Forelimb muscle (tissue), 1 donor: ENCODE measurements at regions not wholly inside any gene's neighbourhood (a gene's known extent, or its start where the extent isn't known, plus 50 kb on each side); places are given as distances from the start of the nearest gene placed in this dataset.

Experiments used
- DNase-seq: peaks from one replicate; pipeline ENCODE4 v3.0.0-alpha.2; 2013; ENCODE audit warnings: low read depth

DNA sequence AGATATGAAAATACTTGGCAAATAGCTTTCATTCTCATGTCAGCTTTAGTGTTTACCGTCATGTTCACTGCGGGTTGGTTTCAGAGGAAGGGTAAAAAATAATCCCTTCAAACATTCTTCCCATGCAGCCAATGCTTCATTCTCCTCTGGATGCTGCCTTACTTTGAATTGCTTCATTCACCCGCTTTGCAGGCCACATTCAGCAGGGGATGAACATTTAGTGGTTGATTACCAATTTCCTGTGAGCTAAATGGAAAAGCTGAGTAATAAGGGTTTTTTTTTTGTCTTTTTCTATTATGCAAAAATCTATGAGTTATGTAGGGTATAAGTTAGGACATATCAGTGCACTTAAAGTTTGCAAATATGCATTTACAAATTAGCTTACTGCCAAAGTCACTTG is 96.3 kb upstream of the MEF2C start:
- DNase-seq = no peak

DNA sequence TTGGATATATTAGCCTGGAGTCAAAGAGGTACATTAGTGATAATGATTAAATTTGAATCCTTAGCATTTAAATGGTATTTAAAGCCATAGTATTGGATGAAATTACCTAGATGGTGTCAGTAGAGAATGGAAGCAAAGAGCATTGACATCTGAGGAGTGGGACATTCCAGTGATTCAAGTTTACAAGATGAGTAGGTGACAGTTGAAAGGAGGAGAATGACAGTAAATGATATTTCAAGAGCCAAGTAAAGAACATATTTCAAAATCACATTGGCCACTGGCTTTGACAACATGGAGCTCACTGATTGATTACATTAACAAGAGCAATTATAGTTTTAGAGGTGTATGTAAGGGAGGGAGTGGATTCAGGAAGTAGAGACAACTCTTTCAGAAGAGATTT is 93.9 kb upstream of the MEF2C start:
- DNase-seq = no peak

DNA sequence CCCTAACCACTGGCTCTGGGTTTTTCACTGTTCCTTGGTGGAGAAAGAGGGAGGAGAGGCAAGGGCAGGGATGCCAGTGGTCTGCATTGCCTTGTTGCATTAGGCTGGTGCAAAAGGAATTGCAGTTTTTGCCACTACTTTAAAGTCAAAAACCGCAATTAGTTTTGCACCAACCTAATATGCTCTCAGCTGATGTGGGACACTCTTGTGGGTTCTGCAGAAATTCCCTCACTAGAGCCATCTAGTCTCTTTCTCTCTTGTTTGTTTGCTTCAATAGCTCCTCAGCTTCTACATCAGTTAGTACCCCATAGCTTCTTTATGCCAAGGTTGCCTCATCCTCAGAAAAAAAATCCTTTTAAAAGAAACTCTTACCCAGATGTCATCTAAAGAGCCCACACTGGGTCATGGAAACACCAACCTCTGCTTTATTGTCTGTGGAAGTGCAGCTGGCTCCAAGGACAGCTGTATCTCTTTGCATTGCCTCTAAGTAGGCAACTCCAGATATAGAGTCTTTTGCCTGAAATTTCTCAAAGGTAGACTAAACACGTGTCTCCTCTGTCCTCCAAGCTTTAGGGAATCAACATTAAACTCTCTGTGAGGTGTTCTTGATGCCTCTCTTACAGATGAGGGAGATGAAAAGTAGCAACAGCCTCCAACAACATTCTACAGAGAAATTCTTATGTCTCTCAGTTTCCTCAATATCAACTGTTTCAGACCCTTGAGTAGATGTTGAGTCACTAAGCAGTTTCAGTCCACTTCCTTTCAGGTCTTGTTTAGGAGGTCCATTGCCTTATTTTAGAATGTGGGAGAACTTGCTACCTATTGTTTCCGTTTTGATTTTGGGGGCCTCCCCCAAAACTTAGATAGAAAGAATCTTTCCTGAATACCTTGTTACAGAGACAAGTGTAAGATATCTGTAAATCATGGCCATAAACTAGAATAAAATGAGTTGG is 84.9 kb upstream of the MEF2C start:
- DNase-seq = no peak

- DNase-seq = no peak
These were observed 81.8 kb upstream of the MEF2C start for GRCh38 chr5:88964831-88965230.

DNA sequence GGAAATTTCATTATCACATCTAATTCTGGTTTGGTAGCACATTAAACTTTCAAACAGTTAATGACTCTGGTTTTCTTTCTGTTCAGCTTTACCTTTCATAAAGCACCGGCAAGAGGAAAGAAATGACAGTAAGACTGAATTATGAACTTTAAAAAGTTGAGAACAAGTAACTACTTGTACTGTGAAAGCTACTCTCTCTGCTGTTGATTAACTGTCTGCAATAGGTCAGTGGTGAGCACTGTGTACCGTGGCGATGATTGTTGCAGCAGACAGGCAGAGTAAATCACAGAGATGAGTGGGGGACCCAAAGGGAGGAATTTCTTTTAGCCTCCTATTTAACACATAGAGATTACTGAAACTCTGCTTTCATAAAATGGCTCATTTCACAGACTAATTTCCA is 74.0 kb upstream of the MEF2C start:
- DNase-seq = no peak

DNA sequence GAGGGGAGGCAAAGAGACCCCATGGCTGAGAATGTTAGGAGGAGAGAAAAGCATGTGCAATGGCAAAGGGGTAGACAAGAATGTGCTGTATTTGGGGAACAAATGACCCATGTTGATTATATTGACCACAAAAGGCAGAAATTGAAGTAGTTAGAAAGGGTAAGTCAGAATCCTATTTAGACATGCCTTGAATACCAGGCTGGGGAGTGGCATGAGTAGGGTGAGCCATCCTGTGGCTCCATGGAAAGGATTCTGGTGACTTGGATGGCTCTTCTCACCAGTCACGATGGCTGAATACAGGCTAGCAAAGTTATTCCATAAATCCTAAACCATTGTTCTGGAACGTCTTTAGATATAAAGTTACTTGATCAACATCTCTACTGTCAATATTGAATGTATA is 73.4 kb upstream of the MEF2C start:
- DNase-seq = no peak

DNA sequence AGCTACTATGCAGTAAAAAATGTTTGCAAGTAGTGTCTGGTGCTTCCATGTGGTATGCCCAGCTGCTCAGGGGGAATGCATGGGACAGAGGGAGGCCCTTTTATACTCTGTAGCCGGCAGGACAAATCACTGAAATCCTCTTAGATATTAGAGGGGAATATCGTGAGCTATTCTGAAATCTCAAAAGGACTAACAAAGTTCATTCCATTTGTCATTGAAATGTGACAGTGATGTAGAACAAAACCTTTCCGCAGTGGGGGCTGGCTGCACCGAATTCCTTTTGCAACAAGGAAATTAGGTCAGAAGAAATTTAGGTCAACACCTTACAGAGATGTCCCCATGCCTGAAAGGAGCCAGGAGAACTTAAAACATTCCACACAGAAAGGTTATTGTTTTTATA is 72.4 kb upstream of the MEF2C start:
- DNase-seq = no peak

GRCh38 chr5:88954511-88954910 is 71.5 kb upstream of the MEF2C start:
- no peak for DNase-seq

GRCh38 chr5:88952996-88953643 is 70.1 kb upstream of the MEF2C start:
- no peak for DNase-seq

- no peak for DNase-seq
These were observed 69.4 kb upstream of the MEF2C start for GRCh38 chr5:88952344-88952743.

- no peak for DNase-seq
These were observed 68.5 kb upstream of the MEF2C start for GRCh38 chr5:88951457-88951856.

DNA sequence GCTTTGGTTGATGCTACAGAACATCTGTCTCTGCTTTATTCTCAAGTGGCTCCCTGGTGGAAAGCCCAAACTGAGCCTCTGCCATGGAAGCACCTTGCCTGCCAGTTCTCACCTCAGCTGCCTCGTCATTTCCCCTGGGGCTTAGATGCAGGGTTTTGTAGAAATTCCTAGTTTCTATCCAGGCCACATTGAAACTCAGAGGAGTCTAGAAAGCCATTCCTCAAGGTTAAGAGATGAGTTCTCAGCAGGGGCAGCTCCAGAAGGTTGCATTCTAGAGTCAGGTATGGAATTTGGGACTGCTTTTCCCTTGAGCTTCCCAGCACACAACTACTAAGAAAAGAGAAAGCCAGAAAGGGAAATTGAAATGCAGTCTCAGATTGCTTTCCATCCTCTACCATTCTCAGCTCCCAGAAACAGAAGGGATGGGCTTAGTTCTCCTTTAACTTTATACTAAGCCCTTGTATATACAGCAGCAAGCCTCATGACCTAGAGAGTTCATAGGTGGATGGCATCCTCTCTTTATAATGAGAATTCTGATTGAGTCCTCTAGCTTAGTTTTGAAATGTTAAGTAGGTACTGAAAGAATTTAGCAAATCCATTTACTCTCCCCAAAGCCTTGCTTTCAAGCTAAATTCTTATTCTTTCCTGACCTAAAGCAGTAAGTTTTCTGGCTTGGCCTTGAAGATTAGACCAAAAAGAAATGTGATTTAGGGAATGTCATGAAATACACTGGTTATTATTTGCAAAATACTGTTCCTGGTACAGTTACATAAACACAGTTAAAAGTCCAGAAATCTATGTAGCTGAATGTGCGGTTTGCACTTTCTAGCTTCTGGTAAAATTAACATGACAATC is 66.0 kb upstream of the MEF2C start:
- no peak for DNase-seq

DNA sequence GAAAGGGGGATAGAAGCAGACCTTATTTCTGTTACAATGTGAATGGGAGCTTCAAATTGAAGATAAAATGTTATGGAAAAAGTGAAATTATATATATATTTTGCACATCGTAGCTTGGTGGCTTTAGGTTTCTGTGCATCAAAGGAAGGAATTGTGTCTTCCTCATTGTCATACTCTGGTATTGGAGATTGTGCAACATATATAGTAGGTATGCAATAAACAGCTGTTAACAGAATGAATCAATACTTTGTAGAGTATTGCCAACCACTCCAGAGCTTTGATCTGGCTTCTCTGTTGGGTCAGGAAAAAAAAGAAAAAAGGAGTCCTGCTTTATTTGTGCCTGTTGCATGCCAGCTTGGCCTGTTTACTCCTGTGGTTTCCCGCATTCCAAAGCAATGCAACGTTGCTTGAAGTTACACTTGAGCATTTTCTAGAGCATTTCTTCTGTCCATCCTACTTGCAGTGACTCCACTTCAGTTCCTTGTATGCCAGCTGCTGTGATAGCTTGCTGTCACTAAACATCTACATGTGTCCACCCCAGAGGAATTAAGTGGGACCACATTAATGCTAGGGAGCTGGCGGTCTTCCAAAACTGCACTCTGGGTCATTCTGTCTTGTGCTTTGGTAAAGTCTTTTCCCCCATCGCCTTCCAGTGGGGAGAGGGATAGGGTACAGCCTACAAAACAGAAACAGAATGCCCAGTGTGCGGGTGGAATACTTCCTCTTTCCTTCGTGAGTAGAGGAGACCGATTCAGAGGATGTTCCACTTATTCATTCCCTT is 62.0 kb upstream of the MEF2C start:
- DNase-seq = no peak

- DNase-seq = no peak
These were observed 58.6 kb upstream of the MEF2C start for GRCh38 chr5:88941581-88941980.

GRCh38 chr5:88940713-88941112 is 57.7 kb upstream of the MEF2C start:
- DNase-seq = no peak

GRCh38 chr5:88939300-88939699 is 56.3 kb upstream of the MEF2C start:
- no peak for DNase-seq

DNA sequence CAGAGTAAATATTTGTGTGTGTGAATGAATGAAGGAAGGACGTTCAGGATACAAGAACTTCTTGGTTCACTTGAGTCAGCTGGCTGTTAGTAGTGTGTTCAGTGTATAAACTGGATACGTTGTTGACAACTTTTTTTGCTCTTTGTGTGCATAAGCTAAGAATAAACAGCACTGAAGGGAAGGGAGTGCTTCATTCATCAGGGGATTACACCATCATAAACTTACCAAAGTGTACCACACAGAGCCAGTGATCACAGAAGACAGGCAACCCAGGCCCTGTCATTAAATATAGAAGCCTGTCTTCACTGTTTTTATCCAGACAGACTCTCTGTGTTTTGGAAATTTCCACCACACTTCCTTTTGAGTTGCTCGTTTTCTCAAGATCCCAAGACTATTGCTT is 55.5 kb upstream of the MEF2C start:
- DNase-seq = no peak

DNA sequence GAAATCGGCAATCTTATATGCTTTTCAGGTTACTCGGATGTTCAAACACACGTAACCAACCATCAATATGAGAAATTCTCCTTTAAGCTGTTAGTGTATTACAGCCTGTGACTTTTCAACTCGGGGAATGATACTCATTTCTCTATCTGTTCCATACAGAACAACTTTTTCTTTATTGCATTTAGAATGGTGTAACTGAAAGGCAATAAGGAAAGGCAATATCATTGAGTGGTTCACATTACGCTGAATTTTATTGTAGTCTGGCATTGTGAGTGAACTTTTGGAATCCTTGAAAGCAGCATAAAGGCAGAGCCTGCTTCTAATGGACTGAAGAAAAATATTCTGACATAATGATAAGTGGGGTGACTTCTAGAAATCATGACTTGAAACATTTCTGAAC is 54.4 kb upstream of the MEF2C start:
- no peak for DNase-seq

DNA sequence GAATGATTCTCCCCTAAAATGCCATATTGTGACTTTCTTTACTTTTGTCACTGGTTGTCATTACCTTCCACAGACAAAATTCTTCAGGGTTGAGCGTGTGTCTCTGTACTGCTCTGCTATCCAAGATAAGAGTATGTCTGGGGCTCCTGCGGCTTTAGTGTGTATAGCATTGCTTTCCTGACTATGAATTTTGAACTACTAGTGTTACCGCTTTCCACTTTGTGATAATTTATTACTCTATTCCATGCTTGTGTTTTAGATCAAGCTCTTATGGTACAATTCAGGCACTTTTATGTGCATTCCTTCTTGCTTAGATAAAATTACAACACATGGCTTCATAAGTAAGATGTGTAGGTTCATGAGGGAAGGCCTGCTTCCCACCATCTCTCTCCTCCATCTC is 51.5 kb upstream of the MEF2C start:
- DNase-seq = no peak
